SK-N-SH (cell line): ENCODE measurements at regions not wholly inside any gene's neighbourhood (a gene's known extent, or its start where the extent isn't known, plus 50 kb on each side); places are given as distances from the start of the nearest gene placed in this dataset.

Experiments used
- CTCF ChIA-PET: fragments of 300-600, 350-600 bp; formaldehyde crosslinking; extraction: SDS; loops from one replicate; lab custom pipeline; 2021; lab: Yijun Ruan, JAX
- POLR2A ChIA-PET: fragments of 350-600 bp; sonication (Branson Sonifier 250); formaldehyde crosslinking; extraction: SDS; loops from one replicate; lab custom pipeline; 2020; ENCODE audit warnings: antibody characterized with exemption, inconsistent platforms; lab: Yijun Ruan, JAX
- DNase-seq: peaks from one replicate; pipeline ENCODE4 v3.0.0; 2012
- H2AFZ ChIP-seq: fragments of 200-600 bp; sonication (generic); 2 replicates; pipeline ENCODE4 v1.8.1; 2016; ENCODE audit warnings: antibody characterized with exemption, mild to moderate bottlenecking, low read depth
- H3F3A ChIP-seq: fragments of 200-600 bp; sonication (generic); replicated peaks from 2 replicates; pipeline ENCODE3; 2016; ENCODE audit warnings: antibody characterized with exemption, mild to moderate bottlenecking; ENCODE audit not compliant: insufficient read depth
- H3K27ac ChIP-seq, 2 experiments: fragments of 200-500 bp in 1 of 2; fragments of 200-600 bp in 1 of 2; sonication (Bioruptor generic) in 1 of 2; sonication (generic), shearing (Covaris generic) in 1 of 2; 2 replicates each; pipeline versions ENCODE4 v1.5.1 to v1.6.1; 2014 to 2016; ENCODE audit warnings: low read depth in 2 of 2, inconsistent platforms in 1 of 2, low read length in 1 of 2, mild to moderate bottlenecking in 1 of 2, mixed read lengths in 1 of 2
- H3K27me3 ChIP-seq: fragments of 200-600 bp; sonication (generic), shearing (Covaris generic); 2 replicates; pipeline ENCODE4 v1.6.1; 2016; ENCODE audit warnings: mixed run types; ENCODE audit not compliant: insufficient read depth
- H3K36me3 ChIP-seq, 2 experiments: fragments of 200-500 bp in 1 of 2; fragments of 200-600 bp in 1 of 2; sonication (Bioruptor generic) in 1 of 2; sonication (generic) in 1 of 2; replicated peaks in 1 of 2; 2 replicates each; pipeline versions ENCODE3 to v1.5.1; 2014 to 2016; ENCODE audit warnings: low read length in 1 of 2, mild to moderate bottlenecking in 1 of 2; ENCODE audit not compliant: insufficient read depth in 2 of 2, control insufficient read depth in 1 of 2
- H3K4me1 ChIP-seq, 2 experiments: fragments of 200-500 bp in 1 of 2; fragments of 200-600 bp in 1 of 2; sonication (Bioruptor generic) in 1 of 2; sonication (generic), shearing (Covaris generic) in 1 of 2; 2 replicates each; pipeline versions ENCODE4 v1.5.1 to v1.6.1; 2014 to 2016; ENCODE audit warnings: low read depth in 1 of 2, low read length in 1 of 2, mixed run types in 1 of 2; ENCODE audit not compliant: insufficient read depth in 2 of 2, control insufficient read depth in 1 of 2
- H3K4me2 ChIP-seq: fragments of 200-600 bp; sonication (generic), shearing (Covaris generic); 2 replicates; pipeline ENCODE4 v1.6.1; 2017; ENCODE audit warnings: mixed run types
- H3K4me3 ChIP-seq, 2 experiments: fragments of 200-500 bp in 1 of 2; fragments of 200-600 bp in 1 of 2; sonication (Bioruptor generic) in 1 of 2; sonication (generic), shearing (Covaris generic) in 1 of 2; 2 replicates each; pipeline versions ENCODE4 v1.5.1 to v1.8.1; 2014 to 2016; ENCODE audit warnings: low read depth in 2 of 2, inconsistent platforms in 1 of 2, low read length in 1 of 2, mild to moderate bottlenecking in 1 of 2, mixed read lengths in 1 of 2, moderate library complexity in 1 of 2
- H3K79me2 ChIP-seq: fragments of 200-600 bp; sonication (generic); 2 replicates; pipeline ENCODE4 v1.8.1; 2017; ENCODE audit warnings: mild to moderate bottlenecking; ENCODE audit not compliant: insufficient read depth
- H3K9ac ChIP-seq: fragments of 200-600 bp; sonication (generic); 2 replicates; pipeline ENCODE4 v1.6.1; 2017; ENCODE audit warnings: mixed run types
- H3K9me2 ChIP-seq: fragments of 200-600 bp; sonication (generic); 2 replicates; pipeline ENCODE4 v1.6.1; 2017; ENCODE audit warnings: mixed run types
- H3K9me3 ChIP-seq: fragments of 200-600 bp; sonication (generic); 2 replicates; pipeline ENCODE4 v1.6.1; 2017; ENCODE audit warnings: mixed run types, mild to moderate bottlenecking, moderate library complexity
- H4K20me1 ChIP-seq: fragments of 200-600 bp; sonication (generic); 2 replicates; pipeline ENCODE4 v1.6.1; 2017; ENCODE audit warnings: mild to moderate bottlenecking, mixed run types; ENCODE audit not compliant: insufficient read depth
- ELF1 ChIP-seq: IDR thresholded peaks from 2 replicates; pipeline ENCODE4 v1.4.0; 2012
- EP300 ChIP-seq, 2 experiments: IDR thresholded peaks; 2 replicates each; pipeline versions ENCODE4 v1.4.0 to v1.6.1; 2012; ENCODE audit warnings: borderline replicate concordance in 1 of 2, low read depth in 1 of 2, low read length in 1 of 2
- FOXJ3 ChIP-seq: sonication (generic); formaldehyde crosslinking; IDR thresholded peaks from 2 replicates; pipeline ENCODE4 v1.5.1; 2020; ENCODE audit warnings: mild to moderate bottlenecking, missing genetic modification reagents
- GABPA ChIP-seq: IDR thresholded peaks from 2 replicates; pipeline ENCODE4 v1.4.0; 2012; ENCODE audit warnings: low read depth, mild to moderate bottlenecking
- GATA2 ChIP-seq: sonication (generic); formaldehyde crosslinking; IDR thresholded peaks from 2 replicates; pipeline ENCODE4 v1.5.0; 2020; ENCODE audit warnings: mild to moderate bottlenecking, missing genetic modification reagents
- MXI1 ChIP-seq: IDR thresholded peaks from 2 replicates; pipeline ENCODE4 v1.6.1; 2012; ENCODE audit warnings: mild to moderate bottlenecking, low read depth, low read length, improper control_type of control experiment
- NFIC ChIP-seq: IDR thresholded peaks from 2 replicates; pipeline ENCODE4 v1.4.0; 2012; ENCODE audit warnings: borderline replicate concordance
- POLR2AphosphoS5 ChIP-seq: IDR thresholded peaks from 2 replicates; pipeline ENCODE4 v1.6.1; 2012; ENCODE audit warnings: low read depth, low read length
- RCOR1 ChIP-seq: fragments of 150-350 bp; IDR thresholded peaks from 2 replicates; pipeline ENCODE4 v1.6.1; 2017; ENCODE audit warnings: antibody characterized with exemption, low read length
- SIN3A ChIP-seq: IDR thresholded peaks from 2 replicates; pipeline ENCODE4 v1.6.1; 2012; ENCODE audit warnings: low read depth, mild to moderate bottlenecking, low read length, moderate library complexity, borderline replicate concordance
- SMC3 ChIP-seq: IDR thresholded peaks from 2 replicates; pipeline ENCODE4 v1.6.1; 2012; ENCODE audit warnings: low read depth, low read length, improper control_type of control experiment
- TAF1 ChIP-seq: IDR thresholded peaks from 2 replicates; pipeline ENCODE4 v1.6.1; 2012; ENCODE audit warnings: low read depth, mild to moderate bottlenecking, low read length, moderate library complexity, borderline replicate concordance
- TCF12 ChIP-seq: IDR thresholded peaks from 2 replicates; pipeline ENCODE4 v1.4.0; 2012
- TEAD4 ChIP-seq: IDR thresholded peaks from 2 replicates; pipeline ENCODE4 v1.4.0; 2012; ENCODE audit warnings: mild to moderate bottlenecking, borderline replicate concordance; ENCODE audit not compliant: insufficient read depth
- YY1 ChIP-seq: IDR thresholded peaks from 2 replicates; pipeline ENCODE4 v1.4.0; 2012; ENCODE audit warnings: low read depth, mild to moderate bottlenecking
- WGBS: methylation state at CpG from one replicate; pipeline ENCODE4 v1.1.6; 2017; ENCODE audit warnings: low lambda C conversion rate; 5-methylcytosine and 5-hydroxymethylcytosine counted together
- TF ChIP-seq, protein P1 (sequence below): fragments of 150-350 bp; IDR thresholded peaks from 2 replicates; pipeline ENCODE4 v1.6.1; 2017; ENCODE audit warnings: antibody characterized with exemption, low read length, low read depth, borderline replicate concordance
- TF ChIP-seq, protein P2 (sequence below): IDR thresholded peaks from 2 replicates; pipeline ENCODE4; 2012
- TF ChIP-seq, protein P3 (sequence below): fragments of 200-600 bp; sonication (generic); IDR thresholded peaks from 2 replicates; pipeline ENCODE4 v1.6.1; 2017; ENCODE audit warnings: antibody characterized with exemption, mild to moderate bottlenecking, moderate library complexity

DNA sequence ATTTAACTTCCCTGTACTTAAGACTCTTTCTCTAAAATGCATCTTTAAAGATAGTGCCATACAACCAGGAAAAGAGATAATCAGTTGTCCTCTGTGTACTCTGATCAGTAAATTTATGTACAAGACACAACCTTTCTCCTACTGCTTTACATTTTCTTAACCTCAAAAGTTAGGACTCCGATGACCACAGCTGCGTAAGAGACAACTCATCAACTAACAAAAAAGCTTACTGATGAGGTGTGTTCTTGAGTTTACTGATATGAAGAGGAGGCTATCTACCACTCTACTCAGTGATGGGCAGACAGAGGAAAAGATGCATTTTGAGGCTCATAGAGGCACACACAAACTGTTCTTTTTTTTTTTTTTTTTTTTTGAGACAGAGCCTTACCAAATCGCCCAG, 71.4 kb upstream of the HIF1A start:
- no peak overlapping the region for H3K4me2 ChIP-seq
- H3K9me3 ChIP-seq = no peaks in the 10 kb centered on the region
- H2AFZ ChIP-seq = no peak overlapping the region
- H3K9ac ChIP-seq = no peak overlapping the region
- 98% methylated on average over 3 of the region's 3 CpGs for WGBS
- no peaks in the 10 kb centered on the region for H3K27me3 ChIP-seq
- no peaks in the 10 kb centered on the region for H3K9me2 ChIP-seq
- no peak for TF ChIP-seq TEAD4
- ChIA-PET POLR2A (no interaction called here), CTCF (interaction anchor here (1.3 to 1.9 kb wide), 3 partner anchors 10 to 16 kb away, joined by 3 to 4 read pairs (median 4); no protein-coding TSS in a partner anchor)
- no peak overlapping the region for H3K4me3 ChIP-seq
- H3K79me2 ChIP-seq = no peaks in the 10 kb centered on the region
- no peak for DNase-seq
- H3F3A ChIP-seq = peaks cover 13% of the 10 kb centered on the region
- H4K20me1 ChIP-seq = no peaks in the 10 kb centered on the region
- H3K36me3 ChIP-seq = no peaks in the 10 kb centered on the region
- H3K27ac ChIP-seq = peak overlapping the region in 1 of 2 experiments; percentile 9; a peak in 1 of 4 replicates
- H3K4me1 ChIP-seq = peaks cover 0 to 9% of the 10 kb centered on the region in 2 experiments; a peak in 2 of 4 replicates

DNA sequence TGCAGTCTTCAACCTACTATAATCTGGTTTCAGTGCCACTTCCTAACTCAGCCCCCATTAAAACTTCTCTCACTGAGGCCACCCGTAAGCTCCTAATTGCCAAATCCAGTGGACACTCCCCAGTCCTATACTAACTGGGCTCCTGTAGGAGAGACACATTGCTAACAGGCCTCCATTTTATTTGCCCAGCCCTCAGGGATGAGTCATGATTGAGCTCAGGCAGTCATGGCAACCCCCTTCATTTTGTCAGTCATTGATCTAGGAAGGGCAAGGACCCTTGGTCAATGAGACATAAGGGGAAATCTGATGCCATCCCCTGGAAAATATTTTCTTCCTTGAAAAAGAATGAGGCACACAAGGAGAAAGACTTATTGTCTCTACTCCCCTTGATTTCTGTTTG, 70.1 kb upstream of the HIF1A start:
- Histone ChIP-seq H3K79me2 (no peaks in the 10 kb centered on the region), H3K9me2 (no peaks in the 10 kb centered on the region), H3K27me3 (no peaks in the 10 kb centered on the region), H3K27ac (no peak overlapping the region; a peak in 1 of 4 replicates), H3F3A (peaks cover 12% of the 10 kb centered on the region), H4K20me1 (no peaks in the 10 kb centered on the region), H2AFZ (no peak overlapping the region), H3K4me3 (no peak overlapping the region), H3K9me3 (no peaks in the 10 kb centered on the region), H3K4me1 (peaks cover 0 to 9% of the 10 kb centered on the region in 2 experiments; a peak in 2 of 4 replicates), H3K4me2 (no peak overlapping the region), H3K36me3 (no peaks in the 10 kb centered on the region), H3K9ac (no peak overlapping the region)
- POLR2A ChIA-PET = no interaction called here
- WGBS = 89% methylated on average over 1 of the region's 1 CpG
- CTCF ChIA-PET = no interaction called here
- TF ChIP-seq FOXJ3 (CRISPR knock-in tag) (no peak), NFIC (no peak), RCOR1 (no peak), TCF12 (no peak), ELF1 (no peak), SIN3A (no peak), EP300 (IDR thresholded peaks at IDR 0.05; ENCODE audit: borderline replicate concordance in 1 of 2, low read depth in 1 of 2, low read length in 1 of 2) (no peak), GABPA (no peak), YY1 (no peak), POLR2AphosphoS5 (no peak), GATA2 (no peak), SMC3 (no peak), TAF1 (no peak), MXI1 (no peak), TEAD4 (no peak)
- TF ChIP-seq, protein P1, sequence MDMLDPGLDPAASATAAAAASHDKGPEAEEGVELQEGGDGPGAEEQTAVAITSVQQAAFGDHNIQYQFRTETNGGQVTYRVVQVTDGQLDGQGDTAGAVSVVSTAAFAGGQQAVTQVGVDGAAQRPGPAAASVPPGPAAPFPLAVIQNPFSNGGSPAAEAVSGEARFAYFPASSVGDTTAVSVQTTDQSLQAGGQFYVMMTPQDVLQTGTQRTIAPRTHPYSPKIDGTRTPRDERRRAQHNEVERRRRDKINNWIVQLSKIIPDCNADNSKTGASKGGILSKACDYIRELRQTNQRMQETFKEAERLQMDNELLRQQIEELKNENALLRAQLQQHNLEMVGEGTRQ = no peak
- TF ChIP-seq, protein P2, sequence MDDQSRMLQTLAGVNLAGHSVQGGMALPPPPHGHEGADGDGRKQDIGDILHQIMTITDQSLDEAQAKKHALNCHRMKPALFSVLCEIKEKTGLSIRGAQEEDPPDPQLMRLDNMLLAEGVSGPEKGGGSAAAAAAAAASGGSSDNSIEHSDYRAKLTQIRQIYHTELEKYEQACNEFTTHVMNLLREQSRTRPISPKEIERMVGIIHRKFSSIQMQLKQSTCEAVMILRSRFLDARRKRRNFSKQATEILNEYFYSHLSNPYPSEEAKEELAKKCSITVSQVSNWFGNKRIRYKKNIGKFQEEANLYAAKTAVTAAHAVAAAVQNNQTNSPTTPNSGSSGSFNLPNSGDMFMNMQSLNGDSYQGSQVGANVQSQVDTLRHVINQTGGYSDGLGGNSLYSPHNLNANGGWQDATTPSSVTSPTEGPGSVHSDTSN = no peak
- TF ChIP-seq, protein P3, sequence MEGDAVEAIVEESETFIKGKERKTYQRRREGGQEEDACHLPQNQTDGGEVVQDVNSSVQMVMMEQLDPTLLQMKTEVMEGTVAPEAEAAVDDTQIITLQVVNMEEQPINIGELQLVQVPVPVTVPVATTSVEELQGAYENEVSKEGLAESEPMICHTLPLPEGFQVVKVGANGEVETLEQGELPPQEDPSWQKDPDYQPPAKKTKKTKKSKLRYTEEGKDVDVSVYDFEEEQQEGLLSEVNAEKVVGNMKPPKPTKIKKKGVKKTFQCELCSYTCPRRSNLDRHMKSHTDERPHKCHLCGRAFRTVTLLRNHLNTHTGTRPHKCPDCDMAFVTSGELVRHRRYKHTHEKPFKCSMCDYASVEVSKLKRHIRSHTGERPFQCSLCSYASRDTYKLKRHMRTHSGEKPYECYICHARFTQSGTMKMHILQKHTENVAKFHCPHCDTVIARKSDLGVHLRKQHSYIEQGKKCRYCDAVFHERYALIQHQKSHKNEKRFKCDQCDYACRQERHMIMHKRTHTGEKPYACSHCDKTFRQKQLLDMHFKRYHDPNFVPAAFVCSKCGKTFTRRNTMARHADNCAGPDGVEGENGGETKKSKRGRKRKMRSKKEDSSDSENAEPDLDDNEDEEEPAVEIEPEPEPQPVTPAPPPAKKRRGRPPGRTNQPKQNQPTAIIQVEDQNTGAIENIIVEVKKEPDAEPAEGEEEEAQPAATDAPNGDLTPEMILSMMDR = no peak
- DNase-seq = no peak
